H1 (cell line): ENCODE measurements at regions not wholly inside any gene's neighbourhood (a gene's known extent, or its start where the extent isn't known, plus 50 kb on each side); places are given as distances from the start of the nearest gene placed in this dataset.

Experiments
- ASH2L ChIP-seq: fragments of 200-600, 300-600 bp; sonication (generic); IDR thresholded peaks from one replicate; pipeline ENCODE4 v1.7.1; 2017; ENCODE audit warnings: low read length
- CEBPB ChIP-seq: IDR thresholded peaks from 2 replicates; pipeline ENCODE4 v1.6.1; 2012; ENCODE audit warnings: low read depth, low read length
- SUZ12 ChIP-seq: fragments of 200-600 bp; sonication (generic); IDR thresholded peaks from 2 replicates; pipeline ENCODE4 v1.6.1; 2012; ENCODE audit warnings: mild to moderate bottlenecking, inconsistent platforms, low read length, moderate library complexity, mixed read lengths

DNA sequence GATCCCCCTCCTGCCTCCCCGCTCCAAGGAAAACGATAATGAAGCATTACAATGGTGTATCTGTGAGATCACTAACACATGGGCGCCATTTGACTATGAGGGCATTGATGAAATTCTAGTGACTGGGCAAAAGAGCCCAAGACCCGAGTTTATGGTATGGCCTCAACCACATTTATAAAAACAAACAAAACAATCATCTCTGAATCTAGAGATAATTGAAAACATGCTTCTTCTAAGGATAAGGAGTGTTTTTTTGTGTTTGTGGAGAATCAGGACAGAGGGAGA lies 100.9 kb upstream of the SEMA6A start (continued):
- TF ChIP-seq SUZ12 (no peak), CEBPB (no peak), ASH2L (no peak)
